Hematopoietic multipotent progenitor cell treated with erythropoietin and hydrocortisone succinate and interleukin-3 and kit ligand, for 4 days (in vitro differentiated cells): ENCODE measurements at regions not wholly inside any gene's neighbourhood (a gene's known extent, or its start where the extent isn't known, plus 50 kb on each side); places are given as distances from the start of the nearest gene placed in this dataset.

Experiments used
- DNase-seq: peaks from one replicate; pipeline ENCODE4 v3.0.0-alpha.2; 2015

DNA sequence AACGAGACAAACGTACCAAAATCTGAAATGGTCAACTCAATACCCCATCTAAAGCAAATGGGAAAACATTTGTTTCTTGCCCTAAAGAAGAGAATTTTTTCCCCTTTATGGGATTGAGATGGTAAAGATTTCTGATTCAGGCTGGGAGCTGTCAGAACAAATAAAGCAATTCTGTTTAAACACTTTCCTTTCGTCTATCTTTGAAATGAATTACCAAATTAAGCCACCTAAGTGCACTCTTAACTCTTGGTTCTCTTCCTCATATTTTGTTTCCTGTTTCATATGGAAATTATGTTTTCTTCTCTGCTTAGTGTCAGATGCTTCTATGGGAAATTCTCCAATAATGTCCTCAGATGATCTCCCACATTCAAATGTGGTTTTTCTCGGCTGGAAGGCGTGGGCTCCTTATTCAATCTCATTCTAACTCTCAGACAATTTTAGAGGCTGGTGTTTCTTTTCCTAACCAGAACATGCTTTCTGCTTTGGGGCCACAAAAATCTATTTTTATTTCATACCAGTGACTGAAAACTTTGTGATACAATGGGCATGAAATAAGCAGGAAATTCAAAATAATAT lies 50.3 kb upstream of the HPF1 start:
- no peak for DNase-seq
